HEK293T (cell line): ENCODE measurements at regions not wholly inside any gene's neighbourhood (a gene's known extent, or its start where the extent isn't known, plus 50 kb on each side); places are given as distances from the start of the nearest gene placed in this dataset.

ENCODE experiments used
- ARNT ChIP-seq: fragments of 450-650 bp; IDR thresholded peaks from 2 replicates; pipeline ENCODE4 v1.6.1; 2017; ENCODE audit warnings: mild to moderate bottlenecking
- BHLHE40 ChIP-seq: fragments of 450-650 bp; IDR thresholded peaks from 2 replicates; pipeline ENCODE4 v1.6.1; 2016; ENCODE audit warnings: mild to moderate bottlenecking, moderate library complexity, borderline replicate concordance
- ELF4 ChIP-seq: fragments of 450-650 bp; IDR thresholded peaks from 2 replicates; pipeline ENCODE4 v1.6.1; 2017; ENCODE audit warnings: antibody characterized with exemption
- FOXA1 ChIP-seq: fragments of 450-650 bp; IDR thresholded peaks from 2 replicates; pipeline ENCODE4 v1.6.1; 2016; ENCODE audit warnings: mild to moderate bottlenecking
- L3MBTL2 ChIP-seq: fragments of 450-650 bp; conservative IDR thresholded peaks from 2 replicates; pipeline ENCODE4 v1.6.1; 2016; ENCODE audit warnings: mild to moderate bottlenecking
- LEF1 ChIP-seq: fragments of 450-650 bp; IDR thresholded peaks from 2 replicates; pipeline ENCODE4 v1.6.1; 2017; ENCODE audit warnings: mild to moderate bottlenecking, borderline replicate concordance
- NFRKB ChIP-seq: fragments of 450-650 bp; IDR thresholded peaks from 2 replicates; pipeline ENCODE4 v1.6.1; 2016; ENCODE audit warnings: mild to moderate bottlenecking, moderate library complexity
- PKNOX1 ChIP-seq: fragments of 450-650 bp; IDR thresholded peaks from 2 replicates; pipeline ENCODE4 v1.6.1; 2016
- SP1 ChIP-seq: fragments of 450-650 bp; IDR thresholded peaks from 2 replicates; pipeline ENCODE4 v1.6.1; 2017
- SUZ12 ChIP-seq: fragments of 450-650 bp; IDR thresholded peaks from 2 replicates; pipeline ENCODE4 v1.6.1; 2016; ENCODE audit warnings: mild to moderate bottlenecking
- TARDBP ChIP-seq: fragments of 450-650 bp; IDR thresholded peaks from 2 replicates; pipeline ENCODE4 v1.6.1; 2016

GRCh38 chr2:8346706-8347430, 335.0 kb upstream of the ID2 start:
- TF ChIP-seq SUZ12 (no peak), SP1 (no peak), ARNT (no peak), BHLHE40 (no peak), NFRKB (no peak), TARDBP (no peak), FOXA1 (no peak), PKNOX1 (no peak), LEF1 (no peak), L3MBTL2 (no peak), ELF4 (no peak)
